Osteocyte (in vitro differentiated cells): ENCODE measurements at regions not wholly inside any gene's neighbourhood (a gene's known extent, or its start where the extent isn't known, plus 50 kb on each side); places are given as distances from the start of the nearest gene placed in this dataset.

ENCODE experiments used
- DNase-seq: peaks from one replicate; pipeline ENCODE4 v3.0.0; 2021; ENCODE audit warnings: mixed read lengths; ENCODE audit not compliant: unreplicated experiment; ENCODE audit errors: extremely low spot score
- H3K27ac Mint-ChIP-seq: one replicate; pipeline ENCODE4 v1.8.0; 2021; ENCODE audit warnings: mild to moderate bottlenecking, mixed read lengths; ENCODE audit not compliant: unreplicated experiment
- H3K27me3 Mint-ChIP-seq: one replicate; pipeline ENCODE4 v1.8.0; 2021; ENCODE audit warnings: mixed read lengths; ENCODE audit not compliant: unreplicated experiment
- H3K36me3 Mint-ChIP-seq: one replicate; pipeline ENCODE4 v1.8.0; 2021; ENCODE audit warnings: mixed read lengths; ENCODE audit not compliant: unreplicated experiment
- H3K4me1 Mint-ChIP-seq: one replicate; pipeline ENCODE4 v1.8.0; 2021; ENCODE audit warnings: mixed read lengths; ENCODE audit not compliant: unreplicated experiment
- H3K4me3 Mint-ChIP-seq: one replicate; pipeline ENCODE4 v1.8.0; 2021; ENCODE audit warnings: mild to moderate bottlenecking, moderate library complexity, mixed read lengths; ENCODE audit not compliant: unreplicated experiment
- H3K9me3 Mint-ChIP-seq: one replicate; pipeline ENCODE4 v1.8.0; 2021; ENCODE audit warnings: mixed read lengths; ENCODE audit not compliant: unreplicated experiment
- TF ChIP-seq, protein P1 (sequence below): fragments of 200-600 bp; sonication (generic); IDR thresholded peaks from 2 replicates; pipeline ENCODE4 v1.5.0; 2021; ENCODE audit warnings: antibody characterized with exemption, mild to moderate bottlenecking, moderate library complexity

DNA sequence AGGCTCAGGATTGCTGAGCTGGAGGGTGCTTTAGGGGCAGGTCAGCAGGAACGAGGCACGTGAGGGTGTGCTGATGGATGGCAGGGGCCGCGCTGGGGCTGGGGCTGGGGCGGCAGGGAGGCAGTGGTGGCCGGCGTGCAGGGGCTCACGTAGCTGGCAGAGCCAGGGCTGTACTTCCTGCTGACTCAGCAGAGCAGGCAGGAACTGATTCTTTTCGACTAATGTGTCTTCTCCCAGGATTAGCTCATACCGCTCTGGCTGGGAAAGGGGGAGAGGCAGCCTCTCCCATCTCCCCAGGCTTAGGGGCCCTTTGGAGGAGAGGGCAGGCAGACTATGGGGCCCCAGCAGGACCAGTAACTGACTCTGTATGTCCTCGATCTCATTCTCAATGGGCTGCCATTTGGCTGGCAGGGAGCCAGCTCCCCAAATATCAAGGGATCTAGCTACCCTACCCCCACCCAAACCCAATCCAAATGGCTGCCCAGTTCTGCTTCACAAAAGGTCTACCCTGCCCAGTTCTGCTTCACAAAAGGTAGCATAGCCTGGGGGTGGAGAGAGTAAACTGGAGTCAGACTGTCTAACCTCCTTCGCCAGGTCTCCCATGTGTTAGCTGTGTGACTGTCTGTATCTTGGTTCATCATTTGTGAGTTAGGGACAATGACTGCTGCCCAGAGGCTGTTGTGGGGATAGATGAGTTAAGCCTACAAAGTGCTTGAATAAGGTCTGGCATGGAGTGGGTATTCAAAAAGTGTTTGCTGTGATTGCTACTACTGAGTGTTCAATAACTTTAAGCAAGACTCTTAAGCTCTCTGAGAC is 100.1 kb upstream of the SLC2A1 start:
- no peaks in the 10 kb centered on the region for H3K36me3 Mint-ChIP-seq
- DNase-seq, result no peak
- H3K4me3 Mint-ChIP-seq, result no peak overlapping the region
- H3K27me3 Mint-ChIP-seq, result no peaks in the 10 kb centered on the region
- no peak overlapping the region for H3K27ac Mint-ChIP-seq
- peaks cover 13% of the 10 kb centered on the region for H3K4me1 Mint-ChIP-seq
- TF ChIP-seq, protein P1, sequence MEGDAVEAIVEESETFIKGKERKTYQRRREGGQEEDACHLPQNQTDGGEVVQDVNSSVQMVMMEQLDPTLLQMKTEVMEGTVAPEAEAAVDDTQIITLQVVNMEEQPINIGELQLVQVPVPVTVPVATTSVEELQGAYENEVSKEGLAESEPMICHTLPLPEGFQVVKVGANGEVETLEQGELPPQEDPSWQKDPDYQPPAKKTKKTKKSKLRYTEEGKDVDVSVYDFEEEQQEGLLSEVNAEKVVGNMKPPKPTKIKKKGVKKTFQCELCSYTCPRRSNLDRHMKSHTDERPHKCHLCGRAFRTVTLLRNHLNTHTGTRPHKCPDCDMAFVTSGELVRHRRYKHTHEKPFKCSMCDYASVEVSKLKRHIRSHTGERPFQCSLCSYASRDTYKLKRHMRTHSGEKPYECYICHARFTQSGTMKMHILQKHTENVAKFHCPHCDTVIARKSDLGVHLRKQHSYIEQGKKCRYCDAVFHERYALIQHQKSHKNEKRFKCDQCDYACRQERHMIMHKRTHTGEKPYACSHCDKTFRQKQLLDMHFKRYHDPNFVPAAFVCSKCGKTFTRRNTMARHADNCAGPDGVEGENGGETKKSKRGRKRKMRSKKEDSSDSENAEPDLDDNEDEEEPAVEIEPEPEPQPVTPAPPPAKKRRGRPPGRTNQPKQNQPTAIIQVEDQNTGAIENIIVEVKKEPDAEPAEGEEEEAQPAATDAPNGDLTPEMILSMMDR, result no peak
- H3K9me3 Mint-ChIP-seq, result no peaks in the 10 kb centered on the region

DNA sequence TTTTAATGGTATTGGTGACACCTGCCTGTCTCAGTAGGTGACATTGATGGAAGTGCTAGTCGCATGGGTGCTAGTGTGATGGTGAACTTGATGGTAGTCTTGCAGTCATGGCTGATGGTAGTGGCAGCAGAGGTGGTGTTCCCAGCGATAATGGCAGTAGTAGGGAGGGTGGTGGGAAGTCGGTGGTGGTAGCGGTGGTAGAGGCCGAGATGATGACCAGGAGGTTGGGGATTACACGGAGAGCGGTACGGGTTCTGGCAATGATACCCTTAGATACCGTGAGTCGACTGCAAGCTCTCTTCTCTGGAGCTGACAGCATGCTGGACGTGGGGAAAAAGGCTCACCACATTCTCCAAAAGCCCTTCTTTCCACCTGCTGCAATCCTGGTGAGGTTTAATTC is 99.4 kb upstream of the SLC2A1 start:
- H3K27me3 Mint-ChIP-seq, result no peaks in the 10 kb centered on the region
- H3K27ac Mint-ChIP-seq, result no peak overlapping the region
- peaks cover 19% of the 10 kb centered on the region for H3K4me1 Mint-ChIP-seq
- no peaks in the 10 kb centered on the region for H3K9me3 Mint-ChIP-seq
- no peaks in the 10 kb centered on the region for H3K36me3 Mint-ChIP-seq
- DNase-seq, result no peak
- no peak overlapping the region for H3K4me3 Mint-ChIP-seq
- TF ChIP-seq, protein P1, result no peak

DNA sequence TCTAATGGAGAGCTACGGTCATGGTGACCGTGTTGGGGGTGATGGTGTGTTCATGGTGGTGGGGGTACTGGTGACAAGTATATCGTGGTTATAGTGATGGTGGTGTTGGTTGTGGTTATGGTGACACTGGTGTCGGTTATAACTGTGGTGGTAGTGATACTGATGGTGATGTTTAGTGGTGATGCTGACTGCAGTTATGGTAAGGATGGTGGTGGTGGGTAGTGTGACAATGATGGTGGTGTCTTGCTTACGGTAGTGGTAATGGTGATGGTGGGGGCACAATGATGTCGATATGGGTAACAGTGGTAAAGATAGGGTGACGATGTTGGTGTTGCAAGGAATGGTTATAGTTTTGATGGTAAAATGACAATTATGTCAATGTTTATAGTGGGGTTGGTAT is 98.9 kb upstream of the SLC2A1 start:
- no peak for DNase-seq
- no peak overlapping the region for H3K27ac Mint-ChIP-seq
- no peak overlapping the region for H3K4me3 Mint-ChIP-seq
- H3K36me3 Mint-ChIP-seq, result no peaks in the 10 kb centered on the region
- H3K27me3 Mint-ChIP-seq, result no peaks in the 10 kb centered on the region
- TF ChIP-seq, protein P1, result no peak
- H3K4me1 Mint-ChIP-seq, result peaks cover 24% of the 10 kb centered on the region
- H3K9me3 Mint-ChIP-seq, result no peaks in the 10 kb centered on the region

DNA sequence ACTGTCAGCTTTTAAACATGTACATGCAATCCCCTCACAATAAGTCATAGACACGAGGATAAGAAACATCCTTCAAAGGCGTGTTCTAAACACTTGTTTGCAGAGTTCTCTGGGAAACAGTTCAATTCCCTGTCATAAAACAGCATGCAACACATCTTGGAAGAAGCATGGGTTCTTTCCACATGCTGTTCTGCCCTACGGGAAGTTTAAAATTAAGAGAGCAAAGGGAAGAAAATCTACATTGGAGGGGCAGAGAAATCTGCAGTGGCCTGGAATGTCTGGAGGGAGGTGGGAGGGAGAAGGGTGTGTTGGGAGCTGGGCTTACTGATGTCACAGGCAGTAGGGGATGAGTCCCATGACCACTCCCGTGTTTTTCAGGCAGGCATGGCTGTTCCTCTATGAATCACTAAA is 98.3 kb upstream of the SLC2A1 start:
- H3K4me1 Mint-ChIP-seq, result peaks cover 30% of the 10 kb centered on the region
- DNase-seq, result no peak
- no peak overlapping the region for H3K27ac Mint-ChIP-seq
- H3K9me3 Mint-ChIP-seq, result no peaks in the 10 kb centered on the region
- TF ChIP-seq, protein P1, result no peak
- no peak overlapping the region for H3K4me3 Mint-ChIP-seq
- H3K36me3 Mint-ChIP-seq, result no peaks in the 10 kb centered on the region
- H3K27me3 Mint-ChIP-seq, result no peaks in the 10 kb centered on the region

DNA sequence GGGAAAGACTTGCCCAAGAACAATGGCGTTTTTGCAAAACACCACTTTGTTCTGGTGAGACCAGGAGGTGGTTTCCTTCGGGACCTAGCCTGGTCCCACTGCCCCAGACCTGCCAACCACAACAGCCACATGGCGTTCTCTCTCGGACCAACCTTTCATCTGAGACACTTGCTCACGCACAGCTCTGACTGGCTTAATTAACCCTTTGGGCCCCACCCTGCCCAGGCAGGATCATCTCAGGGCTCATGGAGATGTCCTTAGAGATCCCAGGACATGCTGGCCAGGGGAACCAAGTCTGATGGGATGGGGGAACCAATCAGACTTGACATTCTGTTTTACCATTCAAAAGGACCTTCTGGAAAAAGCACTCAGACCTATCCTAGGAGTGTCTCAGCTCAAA is 97.8 kb upstream of the SLC2A1 start:
- peaks cover 35% of the 10 kb centered on the region for H3K4me1 Mint-ChIP-seq
- H3K4me3 Mint-ChIP-seq, result no peak overlapping the region
- H3K27me3 Mint-ChIP-seq, result no peaks in the 10 kb centered on the region
- H3K36me3 Mint-ChIP-seq, result no peaks in the 10 kb centered on the region
- no peak overlapping the region for H3K27ac Mint-ChIP-seq
- TF ChIP-seq, protein P1, result no peak
- no peaks in the 10 kb centered on the region for H3K9me3 Mint-ChIP-seq
- no peak for DNase-seq
